H9 (cell line): ENCODE measurements at regions not wholly inside any gene's neighbourhood (a gene's known extent, or its start where the extent isn't known, plus 50 kb on each side); places are given as distances from the start of the nearest gene placed in this dataset.

Experiments
- DNase-seq: peaks from one replicate; pipeline ENCODE4 v3.0.0-alpha.2; 2017
- H2AFZ ChIP-seq: one replicate; pipeline ENCODE4 v1.6.1; 2013; ENCODE audit warnings: mild to moderate bottlenecking, low read length, control low read depth, moderate library complexity
- H2AK5ac ChIP-seq: 2 replicates; pipeline ENCODE4 v1.6.1; 2013; ENCODE audit warnings: low read length, control low read depth, mixed read lengths; ENCODE audit not compliant: insufficient read length
- H2BK120ac ChIP-seq: one replicate; pipeline ENCODE4 v1.6.1; 2013; ENCODE audit warnings: low read depth, mild to moderate bottlenecking, low read length, control low read depth, inconsistent platforms; ENCODE audit not compliant: poor library complexity, severe bottlenecking
- H2BK12ac ChIP-seq: 2 replicates; pipeline ENCODE4 v1.6.1; 2013; ENCODE audit warnings: low read length, control low read depth, mixed read lengths, low read depth; ENCODE audit not compliant: insufficient read length
- H2BK15ac ChIP-seq: 2 replicates; pipeline ENCODE4 v1.6.1; 2013; ENCODE audit warnings: low read depth, low read length, control low read depth
- H2BK20ac ChIP-seq: one replicate; pipeline ENCODE4 v1.6.1; 2013; ENCODE audit warnings: low read depth, mild to moderate bottlenecking, low read length, control low read depth, inconsistent platforms; ENCODE audit not compliant: poor library complexity, severe bottlenecking
- H2BK5ac ChIP-seq: 2 replicates; pipeline ENCODE4 v1.6.1; 2013; ENCODE audit warnings: low read length, control low read depth, mixed read lengths; ENCODE audit not compliant: insufficient read length
- H3K14ac ChIP-seq: 2 replicates; pipeline ENCODE4 v1.6.1; 2013; ENCODE audit warnings: low read length, control low read depth; ENCODE audit not compliant: insufficient read depth
- H3K18ac ChIP-seq: 2 replicates; pipeline ENCODE4 v1.6.1; 2013; ENCODE audit warnings: low read depth, mild to moderate bottlenecking, mixed read lengths, low read length, control low read depth; ENCODE audit not compliant: insufficient read length
- H3K23ac ChIP-seq: 2 replicates; pipeline ENCODE4 v1.6.1; 2013; ENCODE audit warnings: low read length, control low read depth, mixed read lengths, low read depth; ENCODE audit not compliant: insufficient read length
- H3K23me2 ChIP-seq: 2 replicates; pipeline ENCODE4 v1.6.1; 2013; ENCODE audit warnings: low read depth, mild to moderate bottlenecking, mixed read lengths, low read length, control low read depth; ENCODE audit not compliant: insufficient read length, poor library complexity, severe bottlenecking
- H3K27ac ChIP-seq: 2 replicates; pipeline ENCODE4 v1.5.1; 2013; ENCODE audit warnings: low read length, control low read depth, mixed read lengths, low read depth; ENCODE audit not compliant: insufficient read length
- H3K27me3 ChIP-seq: 2 replicates; pipeline ENCODE4 v1.6.1; 2013; ENCODE audit warnings: low read length, control low read depth, inconsistent platforms; ENCODE audit not compliant: insufficient read depth
- H3K4ac ChIP-seq: 2 replicates; pipeline ENCODE4 v1.6.1; 2013; ENCODE audit warnings: low read depth, mild to moderate bottlenecking, control low read depth, inconsistent platforms, low read length, moderate library complexity
- H3K4me1 ChIP-seq: 2 replicates; pipeline ENCODE4 v1.6.1; 2013; ENCODE audit warnings: low read length, control low read depth, inconsistent platforms; ENCODE audit not compliant: insufficient read depth
- H3K4me2 ChIP-seq: 2 replicates; pipeline ENCODE4 v1.6.1; 2013; ENCODE audit warnings: low read length, control low read depth, mixed read lengths; ENCODE audit not compliant: insufficient read length, insufficient read depth
- H3K56ac ChIP-seq: 2 replicates; pipeline ENCODE4 v1.6.1; 2013; ENCODE audit warnings: low read depth, mild to moderate bottlenecking, mixed read lengths, low read length, control low read depth; ENCODE audit not compliant: insufficient read length
- H3K79me1 ChIP-seq: 2 replicates; pipeline ENCODE4 v1.6.1; 2013; ENCODE audit warnings: low read depth, mild to moderate bottlenecking, moderate library complexity, low read length, control low read depth, inconsistent platforms; ENCODE audit not compliant: insufficient read depth, poor library complexity, severe bottlenecking
- H3K79me2 ChIP-seq: 2 replicates; pipeline ENCODE4 v1.6.1; 2013; ENCODE audit warnings: low read length, control low read depth, inconsistent platforms; ENCODE audit not compliant: insufficient read depth
- H3K9ac ChIP-seq: 2 replicates; pipeline ENCODE4 v1.6.1; 2013; ENCODE audit warnings: low read length, control low read depth, mixed read lengths; ENCODE audit not compliant: insufficient read length; ENCODE audit errors: extremely low read depth
- H3K9me3 ChIP-seq: one replicate; pipeline ENCODE4 v1.6.1; 2013; ENCODE audit warnings: low read depth, low read length, inconsistent platforms; ENCODE audit not compliant: control insufficient read depth
- H3T11ph ChIP-seq: one replicate; pipeline ENCODE4 v1.6.1; 2013; ENCODE audit warnings: mild to moderate bottlenecking, low read length, control low read depth, inconsistent platforms
- H4K20me1 ChIP-seq: one replicate; pipeline ENCODE4 v1.6.1; 2013; ENCODE audit not compliant: control insufficient read depth, insufficient read length, insufficient read depth
- H4K5ac ChIP-seq: 2 replicates; pipeline ENCODE4 v1.6.1; 2013; ENCODE audit warnings: low read depth, mild to moderate bottlenecking, mixed read lengths, low read length, control low read depth; ENCODE audit not compliant: insufficient read length
- H4K8ac ChIP-seq: replicated peaks from 2 replicates; pipeline ENCODE4 v1.6.1; 2013; ENCODE audit warnings: low read length, control low read depth, mixed read lengths, low read depth; ENCODE audit not compliant: insufficient read length
- H4K91ac ChIP-seq: 2 replicates; pipeline ENCODE4 v1.6.1; 2013; ENCODE audit warnings: low read depth, mild to moderate bottlenecking, moderate library complexity, mixed read lengths, low read length, control low read depth; ENCODE audit not compliant: insufficient read length
- H3K27ac Mint-ChIP-seq, 3 experiments: 2 replicates in 2 of 3; 3 replicates in 1 of 3; pipeline ENCODE4 v1.8.0; 2020 to 2021; ENCODE audit warnings: mixed read lengths in 3 of 3, mild to moderate bottlenecking in 1 of 3, moderate library complexity in 1 of 3
- H3K27me3 Mint-ChIP-seq: 2 replicates; pipeline ENCODE4 v1.8.0; 2021; ENCODE audit warnings: low read depth, mild to moderate bottlenecking, moderate library complexity, mixed read lengths
- H3K36me3 Mint-ChIP-seq, 3 experiments: 2 replicates in 2 of 3; 3 replicates in 1 of 3; pipeline ENCODE4 v1.8.0; 2020 to 2021; ENCODE audit warnings: low read depth in 3 of 3, mixed read lengths in 3 of 3; ENCODE audit not compliant: insufficient read depth in 1 of 3
- H3K4me1 Mint-ChIP-seq, 2 experiments: 2 replicates each; pipeline ENCODE4 v1.8.0; 2020; ENCODE audit warnings: mixed read lengths in 2 of 2
- H3K4me3 Mint-ChIP-seq, 2 experiments: 2 replicates in 1 of 2; 3 replicates in 1 of 2; pipeline ENCODE4 v1.8.0; 2020 to 2021; ENCODE audit warnings: mild to moderate bottlenecking in 2 of 2, mixed read lengths in 2 of 2, moderate library complexity in 1 of 2
- H3K9me3 Mint-ChIP-seq, 2 experiments: 2 replicates in 1 of 2; 3 replicates in 1 of 2; pipeline ENCODE4 v1.8.0; 2020; ENCODE audit warnings: mild to moderate bottlenecking in 2 of 2, mixed read lengths in 2 of 2, moderate library complexity in 1 of 2
- WGBS: extraction: QIAGEN DNeasy Blood & Tissue Kit; methylation state at CpG from one replicate; pipeline ENCODE4 v1.1.7; 2013; ENCODE audit warnings: missing lambda C conversion rate, low lambda C conversion rate, mixed read lengths; ENCODE audit not compliant: insufficient read length; ENCODE audit errors: extremely low coverage; 5-methylcytosine and 5-hydroxymethylcytosine counted together
- TF ChIP-seq, protein P1 (sequence below): fragments of 200-600 bp; sonication (generic); conservative IDR thresholded peaks from 3 replicates; pipeline ENCODE4 v1.8.0; 2021; ENCODE audit warnings: antibody characterized with exemption, mild to moderate bottlenecking

- peaks cover 19 to 23% (median 20%) of the 10 kb centered on the region in 3 experiments for H3K36me3 Mint-ChIP-seq
- H2BK15ac ChIP-seq: no peak overlapping the region
- H3K9me3 ChIP-seq: no peaks in the 10 kb centered on the region
- no peaks in the 10 kb centered on the region for H3K4me1 ChIP-seq
- peaks cover 0 to 5% of the 10 kb centered on the region in 2 experiments; a peak in 1 of 4 replicates for H3K4me1 Mint-ChIP-seq
- H4K5ac ChIP-seq: no peak overlapping the region
- no peaks in the 10 kb centered on the region; the same call in 1 of the 2 replicates for H3K79me2 ChIP-seq
- no peak overlapping the region for H4K91ac ChIP-seq
- H2AK5ac ChIP-seq: no peak overlapping the region
- H3K14ac ChIP-seq: no peak overlapping the region
- no peak overlapping the region for H3K27ac ChIP-seq
- no peaks in the 10 kb centered on the region for H3K27me3 ChIP-seq
- no peak overlapping the region for H4K8ac ChIP-seq
- no peak overlapping the region for H2AFZ ChIP-seq
- no peak overlapping the region for H2BK5ac ChIP-seq
- no peaks in the 10 kb centered on the region for H3K23me2 ChIP-seq
- no peak overlapping the region for H3K27ac Mint-ChIP-seq
- H3K27me3 Mint-ChIP-seq: peaks cover 22% of the 10 kb centered on the region
- H4K20me1 ChIP-seq: peaks cover 5% of the 10 kb centered on the region
- no peak for DNase-seq
- H3K18ac ChIP-seq: no peak overlapping the region
- no peak overlapping the region for H3K4ac ChIP-seq
- H3K79me1 ChIP-seq: no peaks in the 10 kb centered on the region
- no peak overlapping the region for H3K56ac ChIP-seq
- H2BK120ac ChIP-seq: no peak overlapping the region
- TF ChIP-seq, protein P1, sequence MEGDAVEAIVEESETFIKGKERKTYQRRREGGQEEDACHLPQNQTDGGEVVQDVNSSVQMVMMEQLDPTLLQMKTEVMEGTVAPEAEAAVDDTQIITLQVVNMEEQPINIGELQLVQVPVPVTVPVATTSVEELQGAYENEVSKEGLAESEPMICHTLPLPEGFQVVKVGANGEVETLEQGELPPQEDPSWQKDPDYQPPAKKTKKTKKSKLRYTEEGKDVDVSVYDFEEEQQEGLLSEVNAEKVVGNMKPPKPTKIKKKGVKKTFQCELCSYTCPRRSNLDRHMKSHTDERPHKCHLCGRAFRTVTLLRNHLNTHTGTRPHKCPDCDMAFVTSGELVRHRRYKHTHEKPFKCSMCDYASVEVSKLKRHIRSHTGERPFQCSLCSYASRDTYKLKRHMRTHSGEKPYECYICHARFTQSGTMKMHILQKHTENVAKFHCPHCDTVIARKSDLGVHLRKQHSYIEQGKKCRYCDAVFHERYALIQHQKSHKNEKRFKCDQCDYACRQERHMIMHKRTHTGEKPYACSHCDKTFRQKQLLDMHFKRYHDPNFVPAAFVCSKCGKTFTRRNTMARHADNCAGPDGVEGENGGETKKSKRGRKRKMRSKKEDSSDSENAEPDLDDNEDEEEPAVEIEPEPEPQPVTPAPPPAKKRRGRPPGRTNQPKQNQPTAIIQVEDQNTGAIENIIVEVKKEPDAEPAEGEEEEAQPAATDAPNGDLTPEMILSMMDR: no peak
- H3K4me2 ChIP-seq: no peak overlapping the region
- no peak overlapping the region for H3K23ac ChIP-seq
- no peak overlapping the region for H2BK12ac ChIP-seq
- H3T11ph ChIP-seq: no peak overlapping the region
- H3K9ac ChIP-seq: no peak overlapping the region
- H2BK20ac ChIP-seq: no peak overlapping the region
- H3K4me3 Mint-ChIP-seq: no peak overlapping the region
- H3K9me3 Mint-ChIP-seq: peaks cover 18 to 22% of the 10 kb centered on the region in 2 experiments
- WGBS: no CpG with 5 or more reads among the region's 15 CpGs
Observed at GRCh38 chr22:48568736-48569330, 1258.8 kb downstream of the BRD1 start.
